ENCODE measurements at regions not wholly inside any gene's neighbourhood (a gene's known extent, or its start where the extent isn't known, plus 50 kb on each side); places are given as distances from the start of the nearest gene placed in this dataset.

DNA sequence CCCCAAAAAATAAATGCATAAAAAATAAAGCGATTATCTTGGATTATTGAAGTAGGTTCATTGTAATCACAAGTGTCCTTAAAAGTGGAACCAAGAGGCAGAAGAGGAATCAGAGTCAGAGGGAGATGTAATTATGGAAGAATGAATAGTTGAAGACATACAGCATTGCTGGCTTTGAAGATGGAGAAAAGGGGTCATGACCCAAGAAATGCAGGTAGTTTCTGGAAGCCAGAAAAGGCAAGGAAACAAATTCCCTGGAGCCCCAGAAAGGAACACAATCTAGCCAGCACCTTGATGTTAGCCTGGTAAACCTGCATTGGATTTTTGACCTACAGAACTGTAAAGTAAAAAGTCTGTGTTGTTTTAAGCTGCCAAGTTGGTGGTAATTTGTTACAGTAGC is 57.5 kb upstream of the PTGR2 start:
- Histone ChIP-seq H3K79me2 (ENCODE audit: low read depth) (no peaks in the 10 kb centered on the region), H2AFZ (no peak overlapping the region), H3K4me2 (no peak overlapping the region), H3K4me3 (no peak overlapping the region), H3K27ac (no peak overlapping the region), H3K4me1 (replicated peaks; ENCODE audit: insufficient read depth) (peaks cover 46% of the 10 kb centered on the region), H3K27me3 (ENCODE audit: insufficient read depth, low read depth) (no peaks in the 10 kb centered on the region), H4K20me1 (ENCODE audit: insufficient read depth) (no peaks in the 10 kb centered on the region), H3K9me2 (ENCODE audit: insufficient read depth) (no peaks in the 10 kb centered on the region), H3K36me3 (ENCODE audit: low read depth) (no peaks in the 10 kb centered on the region), H3F3A (ENCODE audit: insufficient read depth, low read depth) (peaks cover 28% of the 10 kb centered on the region; the same call in 1 of the 2 replicates), H3K9me3 (ENCODE audit: insufficient read depth, low read depth) (no peaks in the 10 kb centered on the region)
- BruUV-seq (replicated peaks) = no TSS peak
- ChIA-PET CTCF (no interaction called here), POLR2A (ENCODE audit: unreplicated experiment) (interaction anchor here (0.6 kb wide), 2 partner anchors 555 to 779 kb away, joined by 5 read pairs; no protein-coding TSS in a partner anchor)
- intact Hi-C loops (cut with micrococcal nuclease; ENCODE audit: unreplicated experiment) = no loop called here
- TF ChIP-seq EZH2 (IDR thresholded peaks at IDR 0.05; ENCODE audit: low read depth) = no peak
- TF ChIP-seq, protein P1, sequence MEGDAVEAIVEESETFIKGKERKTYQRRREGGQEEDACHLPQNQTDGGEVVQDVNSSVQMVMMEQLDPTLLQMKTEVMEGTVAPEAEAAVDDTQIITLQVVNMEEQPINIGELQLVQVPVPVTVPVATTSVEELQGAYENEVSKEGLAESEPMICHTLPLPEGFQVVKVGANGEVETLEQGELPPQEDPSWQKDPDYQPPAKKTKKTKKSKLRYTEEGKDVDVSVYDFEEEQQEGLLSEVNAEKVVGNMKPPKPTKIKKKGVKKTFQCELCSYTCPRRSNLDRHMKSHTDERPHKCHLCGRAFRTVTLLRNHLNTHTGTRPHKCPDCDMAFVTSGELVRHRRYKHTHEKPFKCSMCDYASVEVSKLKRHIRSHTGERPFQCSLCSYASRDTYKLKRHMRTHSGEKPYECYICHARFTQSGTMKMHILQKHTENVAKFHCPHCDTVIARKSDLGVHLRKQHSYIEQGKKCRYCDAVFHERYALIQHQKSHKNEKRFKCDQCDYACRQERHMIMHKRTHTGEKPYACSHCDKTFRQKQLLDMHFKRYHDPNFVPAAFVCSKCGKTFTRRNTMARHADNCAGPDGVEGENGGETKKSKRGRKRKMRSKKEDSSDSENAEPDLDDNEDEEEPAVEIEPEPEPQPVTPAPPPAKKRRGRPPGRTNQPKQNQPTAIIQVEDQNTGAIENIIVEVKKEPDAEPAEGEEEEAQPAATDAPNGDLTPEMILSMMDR (conservative IDR thresholded peaks at IDR 0.05) = no peak
- no peak for DNase-seq

DNA sequence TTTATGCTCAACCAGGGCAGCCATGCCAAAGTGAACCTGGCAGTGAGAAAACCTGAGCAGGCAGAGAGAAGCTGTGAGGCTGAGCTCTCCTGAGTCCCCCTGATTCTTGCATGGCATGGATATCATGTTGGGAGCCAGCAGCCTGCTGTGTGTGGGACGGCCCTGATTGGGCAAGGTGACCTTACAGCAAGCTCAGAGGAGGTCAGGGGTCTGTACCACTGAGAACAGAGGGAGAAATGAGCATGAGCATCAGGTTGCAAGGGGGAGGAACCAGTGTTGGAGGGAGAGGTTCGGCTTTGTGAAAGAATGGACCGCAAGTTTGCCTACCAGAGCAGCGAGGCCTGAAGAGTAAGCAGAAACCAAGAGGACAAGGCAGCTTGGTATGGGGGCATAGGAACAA is 59.1 kb upstream of the PTGR2 start:
- TF ChIP-seq EZH2 (IDR thresholded peaks at IDR 0.05; ENCODE audit: low read depth) = no peak
- TF ChIP-seq, protein P1 (conservative IDR thresholded peaks at IDR 0.05) = no peak
- Histone ChIP-seq H3K27ac (no peak overlapping the region), H3K79me2 (ENCODE audit: low read depth) (peaks cover 11% of the 10 kb centered on the region), H3K4me3 (no peak overlapping the region), H3K4me1 (replicated peaks; ENCODE audit: insufficient read depth) (peaks cover 51% of the 10 kb centered on the region), H3K27me3 (ENCODE audit: insufficient read depth, low read depth) (no peaks in the 10 kb centered on the region), H2AFZ (no peak overlapping the region), H3K4me2 (no peak overlapping the region), H3K9me3 (ENCODE audit: insufficient read depth, low read depth) (no peaks in the 10 kb centered on the region), H3K9me2 (ENCODE audit: insufficient read depth) (no peaks in the 10 kb centered on the region), H3F3A (ENCODE audit: insufficient read depth, low read depth) (peaks cover 35% of the 10 kb centered on the region; the same call in 1 of the 2 replicates), H4K20me1 (ENCODE audit: insufficient read depth) (no peaks in the 10 kb centered on the region), H3K36me3 (ENCODE audit: low read depth) (no peaks in the 10 kb centered on the region)
- ChIA-PET CTCF (no interaction called here), POLR2A (ENCODE audit: unreplicated experiment) (no interaction called here)
- intact Hi-C loops (cut with micrococcal nuclease; ENCODE audit: unreplicated experiment) = no loop called here
- no peak for DNase-seq
- BruUV-seq (replicated peaks) = no TSS peak

DNA sequence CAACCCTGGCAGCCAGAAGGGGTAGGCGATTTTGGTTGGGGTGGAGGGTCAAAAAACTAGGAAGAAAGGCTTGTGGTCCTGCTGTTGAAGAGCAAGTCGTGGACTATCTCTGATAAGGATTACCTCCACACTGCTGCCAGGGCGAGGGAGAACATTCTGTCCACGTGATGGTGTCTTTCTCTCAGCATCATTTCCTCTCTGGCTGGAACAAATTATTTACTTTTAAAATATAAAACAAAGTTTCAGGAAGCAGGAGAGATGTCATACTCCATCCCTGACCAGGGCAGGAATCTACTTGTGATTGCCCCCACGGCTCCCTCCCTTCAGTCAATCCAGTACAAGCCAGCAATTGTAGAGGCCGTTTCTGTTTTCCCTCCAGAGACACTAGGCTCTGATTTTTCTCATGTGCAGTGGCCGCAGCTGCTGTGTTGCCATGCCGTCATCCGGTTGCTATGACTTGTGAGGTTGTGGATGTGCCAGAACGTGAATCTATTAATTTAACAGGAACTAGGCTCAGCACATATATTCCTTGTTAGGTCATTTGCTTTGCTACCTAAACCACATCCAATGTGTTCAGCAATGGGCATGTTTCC is 61.5 kb upstream of the PTGR2 start:
- intact Hi-C loops (cut with micrococcal nuclease; ENCODE audit: unreplicated experiment) = loop anchor here (5.0 kb wide), 1 partner anchor 48 kb away; no protein-coding TSS in a partner anchor
- H3K79me2 ChIP-seq (ENCODE audit: low read depth) = peaks cover 21% of the 10 kb centered on the region
- no peak for DNase-seq
- no TSS peak for BruUV-seq (replicated peaks)
- H3F3A ChIP-seq (ENCODE audit: insufficient read depth, low read depth) = peaks cover 30% of the 10 kb centered on the region
- TF ChIP-seq, protein P1 (conservative IDR thresholded peaks at IDR 0.05) = no peak
- no peak for TF ChIP-seq EZH2 (IDR thresholded peaks at IDR 0.05; ENCODE audit: low read depth)
- peaks cover 31% of the 10 kb centered on the region for H3K4me1 ChIP-seq (replicated peaks; ENCODE audit: insufficient read depth)
- no peaks in the 10 kb centered on the region for H4K20me1 ChIP-seq (ENCODE audit: insufficient read depth)
- H3K9me2 ChIP-seq (ENCODE audit: insufficient read depth) = no peaks in the 10 kb centered on the region
- H2AFZ ChIP-seq = no peak overlapping the region
- CTCF ChIA-PET = no interaction called here
- no peak overlapping the region for H3K4me2 ChIP-seq
- POLR2A ChIA-PET (ENCODE audit: unreplicated experiment) = no interaction called here
- H3K27ac ChIP-seq = no peak overlapping the region
- no peak overlapping the region for H3K4me3 ChIP-seq
- H3K9me3 ChIP-seq (ENCODE audit: insufficient read depth, low read depth) = no peaks in the 10 kb centered on the region
- no peaks in the 10 kb centered on the region for H3K36me3 ChIP-seq (ENCODE audit: low read depth)
- H3K27me3 ChIP-seq (ENCODE audit: insufficient read depth, low read depth) = no peaks in the 10 kb centered on the region

All from PC-9 (cell line).